HUES64 (cell line): ENCODE measurements at regions not wholly inside any gene's neighbourhood (a gene's known extent, or its start where the extent isn't known, plus 50 kb on each side); places are given as distances from the start of the nearest gene placed in this dataset.

Experiments used
- H3K27ac ChIP-seq: 2 replicates; pipeline ENCODE4 v1.7.0; 2013; ENCODE audit warnings: low read depth, low read length, inconsistent platforms
- H3K27me3 ChIP-seq: 2 replicates; pipeline ENCODE4 v1.6.1; 2013; ENCODE audit warnings: mild to moderate bottlenecking, low read length; ENCODE audit not compliant: insufficient read depth
- H3K36me3 ChIP-seq: 2 replicates; pipeline ENCODE4 v1.6.1; 2013; ENCODE audit warnings: mild to moderate bottlenecking, low read length; ENCODE audit not compliant: insufficient read depth
- H3K4me1 ChIP-seq: 2 replicates; pipeline ENCODE4 v1.6.1; 2013; ENCODE audit warnings: mild to moderate bottlenecking, low read length, moderate library complexity; ENCODE audit not compliant: insufficient read depth
- H3K4me3 ChIP-seq: 2 replicates; pipeline ENCODE4 v1.5.1; 2013; ENCODE audit warnings: mild to moderate bottlenecking, low read length, moderate library complexity
- H3K9ac ChIP-seq: 2 replicates; pipeline ENCODE4 v1.6.1; 2013; ENCODE audit warnings: mild to moderate bottlenecking, low read depth, low read length
- H3K9me3 ChIP-seq: 2 replicates; pipeline ENCODE4 v1.6.1; 2013; ENCODE audit warnings: low read depth, low read length; ENCODE audit not compliant: insufficient read depth
- WGBS: fragments of 150-250, 120-280 bp; methylation state at CpG from one replicate; pipeline ENCODE4 v1.1.7; 2013; ENCODE audit warnings: missing lambda C conversion rate; 5-methylcytosine and 5-hydroxymethylcytosine counted together

- Histone ChIP-seq H3K9ac (no peak overlapping the region), H3K4me1 (peaks cover 8% of the 10 kb centered on the region; the same call in 1 of the 2 replicates), H3K27ac (no peak overlapping the region), H3K36me3 (no peaks in the 10 kb centered on the region), H3K9me3 (no peaks in the 10 kb centered on the region), H3K4me3 (no peak overlapping the region), H3K27me3 (no peaks in the 10 kb centered on the region)
- WGBS: 76% methylated on average over 4 of the region's 4 CpGs
Measured at GRCh38 chr7:41035794-41036193, 667.1 kb downstream of the INHBA start.

- no peaks in the 10 kb centered on the region for H3K27me3 ChIP-seq
- H3K4me1 ChIP-seq: peaks cover 8% of the 10 kb centered on the region; the same call in 1 of the 2 replicates
- H3K27ac ChIP-seq: no peak overlapping the region
- WGBS: 85% methylated on average over 1 of the region's 1 CpG
- no peaks in the 10 kb centered on the region for H3K36me3 ChIP-seq
- H3K9me3 ChIP-seq: no peaks in the 10 kb centered on the region
- H3K9ac ChIP-seq: no peak overlapping the region
- H3K4me3 ChIP-seq: no peak overlapping the region
Measured at GRCh38 chr7:41033500-41033899, 669.4 kb downstream of the INHBA start.

DNA sequence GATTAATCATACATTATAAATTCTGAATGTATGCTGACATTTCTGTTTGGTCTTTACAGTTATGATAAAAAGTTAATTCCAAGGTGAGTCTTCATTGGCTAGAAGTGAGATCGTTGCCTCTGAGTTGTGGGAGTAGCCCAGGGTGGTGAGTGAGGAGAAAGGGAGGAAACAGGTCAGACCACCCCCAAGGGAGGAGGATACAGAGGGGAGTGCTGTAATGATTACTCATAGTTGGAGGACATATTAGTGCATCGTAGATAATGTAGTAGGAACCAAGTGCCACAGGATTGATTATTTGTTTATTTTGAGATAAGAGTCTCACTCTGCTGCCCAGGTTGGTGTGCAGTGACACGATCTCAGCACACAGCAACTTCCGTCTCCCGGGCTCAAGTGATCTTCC is 672.2 kb downstream of the INHBA start:
- Histone ChIP-seq H3K9ac (no peak overlapping the region), H3K27me3 (no peaks in the 10 kb centered on the region), H3K4me3 (no peak overlapping the region), H3K36me3 (no peaks in the 10 kb centered on the region), H3K27ac (no peak overlapping the region), H3K4me1 (peaks cover 3% of the 10 kb centered on the region; the same call in 1 of the 2 replicates), H3K9me3 (no peaks in the 10 kb centered on the region)
- WGBS: 92% methylated on average over 5 of the region's 5 CpGs

- Histone ChIP-seq H3K4me3 (no peak overlapping the region), H3K9me3 (no peaks in the 10 kb centered on the region), H3K4me1 (no peaks in the 10 kb centered on the region), H3K27me3 (no peaks in the 10 kb centered on the region), H3K36me3 (no peaks in the 10 kb centered on the region), H3K27ac (no peak overlapping the region), H3K9ac (no peak overlapping the region)
- WGBS: 82% methylated on average over 5 of the region's 5 CpGs
Measured at GRCh38 chr7:41029072-41029499, 673.8 kb downstream of the INHBA start.

GRCh38 chr7:41028580-41028979 is 674.3 kb downstream of the INHBA start:
- WGBS: 92% methylated on average over 2 of the region's 2 CpGs
- H3K9ac ChIP-seq: no peak overlapping the region
- no peaks in the 10 kb centered on the region for H3K4me1 ChIP-seq
- no peak overlapping the region for H3K27ac ChIP-seq
- no peak overlapping the region for H3K4me3 ChIP-seq
- no peaks in the 10 kb centered on the region for H3K27me3 ChIP-seq
- no peaks in the 10 kb centered on the region for H3K36me3 ChIP-seq
- H3K9me3 ChIP-seq: no peaks in the 10 kb centered on the region

- Histone ChIP-seq H3K9ac (no peak overlapping the region), H3K9me3 (no peaks in the 10 kb centered on the region), H3K27me3 (no peaks in the 10 kb centered on the region), H3K4me1 (no peaks in the 10 kb centered on the region), H3K27ac (no peak overlapping the region), H3K4me3 (no peak overlapping the region), H3K36me3 (no peaks in the 10 kb centered on the region)
- 89% methylated on average over 7 of the region's 7 CpGs for WGBS
Measured at GRCh38 chr7:41027428-41028115, 675.3 kb downstream of the INHBA start.

GRCh38 chr7:41024126-41024525 is 678.8 kb downstream of the INHBA start:
- no peak overlapping the region for H3K4me3 ChIP-seq
- no peak overlapping the region for H3K27ac ChIP-seq
- no peaks in the 10 kb centered on the region for H3K36me3 ChIP-seq
- H3K9ac ChIP-seq: no peak overlapping the region
- no peaks in the 10 kb centered on the region for H3K9me3 ChIP-seq
- no peaks in the 10 kb centered on the region for H3K4me1 ChIP-seq
- H3K27me3 ChIP-seq: no peaks in the 10 kb centered on the region
- WGBS: 100% methylated on average over 3 of the region's 4 CpGs

DNA sequence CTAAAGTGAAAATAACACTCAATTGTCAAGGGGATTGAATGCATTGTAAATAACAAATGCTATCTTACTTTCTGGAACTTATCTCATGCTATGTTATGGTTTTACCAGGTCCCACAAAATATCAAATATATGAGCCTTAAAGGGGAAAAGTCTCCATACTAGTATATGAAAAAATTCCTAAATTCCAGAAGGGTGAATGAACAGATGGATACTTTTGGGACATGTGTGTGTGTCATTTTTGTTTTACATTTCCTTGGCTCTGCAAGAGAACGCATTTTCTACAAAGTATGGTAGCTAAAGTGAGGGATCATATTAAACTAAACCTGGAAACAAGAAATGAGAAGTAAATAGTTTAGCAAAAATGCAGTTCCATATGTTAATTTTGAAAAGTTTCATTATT is 682.8 kb downstream of the INHBA start:
- no peak overlapping the region for H3K27ac ChIP-seq
- 100% methylated on average over 1 of the region's 1 CpG for WGBS
- no peak overlapping the region for H3K9ac ChIP-seq
- no peaks in the 10 kb centered on the region for H3K27me3 ChIP-seq
- H3K4me1 ChIP-seq: no peaks in the 10 kb centered on the region
- H3K9me3 ChIP-seq: no peaks in the 10 kb centered on the region
- no peak overlapping the region for H3K4me3 ChIP-seq
- H3K36me3 ChIP-seq: no peaks in the 10 kb centered on the region

DNA sequence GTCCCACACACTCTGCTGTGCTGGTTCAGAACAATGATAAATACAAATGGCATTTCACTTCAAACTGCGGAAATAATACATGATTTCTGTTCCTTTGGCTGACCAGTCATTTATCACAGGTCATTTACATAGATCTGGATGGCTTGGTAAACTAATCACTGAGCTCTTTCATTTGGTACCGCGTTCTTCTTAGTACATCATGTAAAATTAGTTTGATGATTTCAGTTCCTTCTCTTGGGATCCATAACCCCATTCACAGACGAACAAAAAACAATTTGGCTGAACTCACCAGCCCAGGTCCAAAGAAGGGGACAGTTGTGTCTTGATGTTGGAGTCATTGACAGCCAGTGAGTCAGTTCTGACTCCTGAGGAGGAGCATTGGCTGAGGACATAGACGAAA is 689.8 kb downstream of the INHBA start:
- 94% methylated on average over 5 of the region's 5 CpGs for WGBS
- Histone ChIP-seq H3K27me3 (no peaks in the 10 kb centered on the region), H3K4me3 (no peak overlapping the region), H3K36me3 (no peaks in the 10 kb centered on the region), H3K9me3 (no peaks in the 10 kb centered on the region), H3K27ac (no peak overlapping the region), H3K9ac (no peak overlapping the region), H3K4me1 (no peaks in the 10 kb centered on the region)

DNA sequence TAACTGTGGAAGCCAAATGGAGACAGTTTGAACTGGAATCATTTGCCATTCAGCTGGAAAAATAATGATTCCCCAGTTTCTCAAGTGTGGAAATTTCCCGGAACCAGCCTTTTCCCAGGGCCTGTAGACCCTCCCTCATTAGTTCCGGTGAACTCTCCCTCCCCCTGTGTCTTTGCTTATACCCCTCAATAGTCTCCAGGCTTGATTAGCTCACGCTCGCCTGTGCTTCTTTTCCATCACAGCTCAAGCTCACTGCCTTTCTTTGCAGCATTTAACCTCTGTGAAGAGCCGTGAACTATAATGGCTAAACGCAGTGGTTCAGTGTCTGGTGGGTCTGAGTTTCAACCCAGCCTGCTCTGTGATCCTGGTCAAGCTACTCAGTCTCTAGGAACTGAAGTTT is 690.8 kb downstream of the INHBA start:
- no peaks in the 10 kb centered on the region for H3K9me3 ChIP-seq
- H3K27me3 ChIP-seq: no peaks in the 10 kb centered on the region
- H3K27ac ChIP-seq: no peak overlapping the region
- no peak overlapping the region for H3K4me3 ChIP-seq
- H3K4me1 ChIP-seq: no peaks in the 10 kb centered on the region
- WGBS: 95% methylated on average over 6 of the region's 6 CpGs
- H3K36me3 ChIP-seq: no peaks in the 10 kb centered on the region
- no peak overlapping the region for H3K9ac ChIP-seq

- 92% methylated on average over 3 of the region's 4 CpGs for WGBS
- H3K27me3 ChIP-seq: no peaks in the 10 kb centered on the region
- H3K4me3 ChIP-seq: no peak overlapping the region
- H3K9me3 ChIP-seq: no peaks in the 10 kb centered on the region
- H3K27ac ChIP-seq: no peak overlapping the region
- no peak overlapping the region for H3K9ac ChIP-seq
- H3K36me3 ChIP-seq: no peaks in the 10 kb centered on the region
- no peaks in the 10 kb centered on the region for H3K4me1 ChIP-seq
Measured at GRCh38 chr7:41010967-41011366, 691.9 kb downstream of the INHBA start.

GRCh38 chr7:41010418-41010817 is 692.5 kb downstream of the INHBA start:
- WGBS: 90% methylated on average over 3 of the region's 3 CpGs

More at GRCh38 chr7:41010418-41010817, 692.5 kb downstream of the INHBA start:
- Histone ChIP-seq H3K36me3 (no peaks in the 10 kb centered on the region), H3K9me3 (no peaks in the 10 kb centered on the region), H3K9ac (no peak overlapping the region), H3K4me3 (no peak overlapping the region), H3K27ac (no peak overlapping the region), H3K27me3 (no peaks in the 10 kb centered on the region), H3K4me1 (no peaks in the 10 kb centered on the region)
